HCT116 (cell line): ENCODE measurements at regions not wholly inside any gene's neighbourhood (a gene's known extent, or its start where the extent isn't known, plus 50 kb on each side); places are given as distances from the start of the nearest gene placed in this dataset.

Source experiments
- ATAC-seq: fragments of 200-7000 bp; cut with Tn5 transposase; 2 replicates; pipeline ENCODE4 v1.9.1; 2020; ENCODE audit warnings: mild to moderate bottlenecking, moderate library complexity
- BruUV-seq: library from RNA; stranded (reverse); fragments of 400-500 nt; replicated peaks from 2 replicates; lab custom pipeline; 2021; lab: Mats Ljungman, UMichigan
- CTCF ChIA-PET: fragments of 300-600 bp; sonication (Branson Sonifier 250); formaldehyde crosslinking; loops from one replicate; lab custom pipeline; 2021; ENCODE audit warnings: antibody characterized with exemption; lab: Charles Lee
- POLR2A ChIA-PET: fragments of 300-600, 350-600 bp; sonication (Branson Sonifier 250); formaldehyde crosslinking; loops from one replicate; lab custom pipeline; 2021; ENCODE audit warnings: antibody characterized with exemption; lab: Charles Lee
- RAD21 ChIA-PET, 2 experiments: fragments of 300-600 bp; sonication (Branson Sonifier 250); formaldehyde crosslinking; loops; one replicate each; lab custom pipeline; 2023; ENCODE audit warnings: low total read pairs in 2 of 2; ENCODE audit not compliant: uncharacterized antibody in 2 of 2, unreplicated experiment in 2 of 2, low non-redundant PET in 1 of 2; lab: Charles Lee
- DNase-seq: peaks from one replicate; pipeline ENCODE4 v3.0.0-alpha.2; 2010; ENCODE audit warnings: low read depth, low spot score
- H2AFZ ChIP-seq: fragments of 200-600 bp; shearing (Covaris generic), sonication (generic); 2 replicates; pipeline ENCODE4 v1.6.1; 2017; ENCODE audit warnings: low read depth, mixed run types, mixed read lengths, antibody characterized with exemption, low read length; ENCODE audit not compliant: poor library complexity, severe bottlenecking
- H3K27ac ChIP-seq: 2 replicates; pipeline ENCODE4 v1.5.1; 2012; ENCODE audit warnings: low read depth, low read length
- H3K27me3 ChIP-seq: fragments of 200-600 bp; sonication (generic); 2 replicates; pipeline ENCODE4 v1.6.1; 2016; ENCODE audit warnings: mixed run types, low read length, mixed read lengths; ENCODE audit not compliant: insufficient read depth
- H3K36me3 ChIP-seq, 2 experiments: fragments of 200-500 bp in 1 of 2; fragments of 200-600 bp in 1 of 2; sonication (Bioruptor generic) in 1 of 2; sonication (generic) in 1 of 2; 2 replicates each; pipeline versions ENCODE4 v1.5.1 to v1.6.1; 2014 to 2016; ENCODE audit warnings: low read length in 2 of 2, inconsistent platforms in 1 of 2, mixed read lengths in 1 of 2, mixed run types in 1 of 2; ENCODE audit not compliant: insufficient read depth in 2 of 2, control insufficient read depth in 1 of 2
- H3K4me1 ChIP-seq, 2 experiments: fragments of 200-600 bp in 1 of 2; sonication (generic) in 1 of 2; 2 replicates each; pipeline versions ENCODE4 v1.5.1 to v1.6.1; 2012 to 2017; ENCODE audit warnings: low read length in 2 of 2, inconsistent platforms in 1 of 2, mild to moderate bottlenecking in 1 of 2, mixed read lengths in 1 of 2, mixed run types in 1 of 2, moderate library complexity in 1 of 2; ENCODE audit not compliant: insufficient read depth in 2 of 2, control insufficient read depth in 1 of 2
- H3K4me2 ChIP-seq: fragments of 200-600 bp; sonication (generic); 2 replicates; pipeline ENCODE4 v1.6.1; 2017; ENCODE audit warnings: mixed run types, low read length, mixed read lengths
- H3K4me3 ChIP-seq, 2 experiments: fragments of 200-600 bp in 1 of 2; sonication (generic) in 1 of 2; replicated peaks in 1 of 2; 2 replicates each; pipeline ENCODE4 v1.5.1; 2011 to 2016; ENCODE audit warnings: low read length in 2 of 2, control low read depth in 1 of 2, low read depth in 1 of 2, mild to moderate bottlenecking in 1 of 2, mixed read lengths in 1 of 2, mixed run types in 1 of 2
- H3K79me2 ChIP-seq: fragments of 200-600 bp; sonication (generic); 2 replicates; pipeline ENCODE4 v1.6.1; 2017; ENCODE audit warnings: mild to moderate bottlenecking, mixed run types, low read length, moderate library complexity, mixed read lengths; ENCODE audit not compliant: insufficient read depth
- H3K9ac ChIP-seq: fragments of 200-600 bp; sonication (generic); 2 replicates; pipeline ENCODE4 v1.6.1; 2016; ENCODE audit warnings: low read length, mixed read lengths
- H3K9me2 ChIP-seq: fragments of 200-600 bp; sonication (generic), shearing (Covaris generic); 2 replicates; pipeline ENCODE4 v1.6.1; 2017; ENCODE audit warnings: mixed run types, mild to moderate bottlenecking, moderate library complexity; ENCODE audit not compliant: insufficient read depth
- H3K9me3 ChIP-seq, 2 experiments: fragments of 200-500 bp in 1 of 2; fragments of 200-600 bp in 1 of 2; sonication (Bioruptor generic) in 1 of 2; sonication (generic) in 1 of 2; 2 replicates each; pipeline ENCODE4 v1.6.1; 2014 to 2017; ENCODE audit warnings: low read length in 2 of 2, mixed read lengths in 2 of 2, inconsistent platforms in 1 of 2, low read depth in 1 of 2, mild to moderate bottlenecking in 1 of 2, mixed run types in 1 of 2, moderate library complexity in 1 of 2; ENCODE audit not compliant: control insufficient read depth in 1 of 2, insufficient read depth in 1 of 2
- H4K20me1 ChIP-seq: fragments of 200-600 bp; sonication (generic), shearing (Covaris generic); 2 replicates; pipeline ENCODE4 v1.6.1; 2017; ENCODE audit warnings: mixed run types, mild to moderate bottlenecking, moderate library complexity; ENCODE audit not compliant: insufficient read depth
- CBX3 ChIP-seq: IDR thresholded peaks from 2 replicates; pipeline ENCODE4 v1.6.1; 2012; ENCODE audit warnings: low read depth
- ELF1 ChIP-seq: IDR thresholded peaks from 2 replicates; pipeline ENCODE4 v1.6.1; 2012; ENCODE audit warnings: low read depth, borderline replicate concordance
- EZH2phosphoT487 ChIP-seq: fragments of 200-600 bp; IDR thresholded peaks from 2 replicates; pipeline ENCODE4 v1.6.1; 2018; ENCODE audit warnings: antibody characterized with exemption, borderline replicate concordance
- FOSL1 ChIP-seq: IDR thresholded peaks from 2 replicates; pipeline ENCODE4 v1.6.1; 2012; ENCODE audit warnings: low read depth
- JUND ChIP-seq: IDR thresholded peaks from 2 replicates; pipeline ENCODE4 v1.6.1; 2012
- MAX ChIP-seq: IDR thresholded peaks from 2 replicates; pipeline ENCODE4 v1.6.1; 2012
- POLR2A ChIP-seq: IDR thresholded peaks from 2 replicates; pipeline ENCODE4 v1.7.0; 2011; ENCODE audit warnings: borderline replicate concordance; ENCODE audit not compliant: insufficient read depth, insufficient read length; ENCODE audit errors: extremely low read depth
- POLR2AphosphoS5 ChIP-seq: IDR thresholded peaks from 2 replicates; pipeline ENCODE4 v1.6.1; 2011; ENCODE audit warnings: mild to moderate bottlenecking, low read depth, low read length, moderate library complexity
- RAD21 ChIP-seq: IDR thresholded peaks from 2 replicates; pipeline ENCODE4 v1.6.1; 2012; ENCODE audit warnings: low read depth, mild to moderate bottlenecking
- SIN3A ChIP-seq: IDR thresholded peaks from 2 replicates; pipeline ENCODE4 v1.6.1; 2012; ENCODE audit warnings: low read depth
- SP1 ChIP-seq: IDR thresholded peaks from 2 replicates; pipeline ENCODE4 v1.6.1; 2012; ENCODE audit warnings: low read depth
- SRF ChIP-seq: IDR thresholded peaks from 2 replicates; pipeline ENCODE4 v1.6.1; 2012; ENCODE audit warnings: low read depth
- ZBTB33 ChIP-seq: IDR thresholded peaks from 2 replicates; pipeline ENCODE4 v1.6.1; 2011; ENCODE audit warnings: mild to moderate bottlenecking, low read length, moderate library complexity; ENCODE audit not compliant: insufficient replicate concordance; ENCODE audit errors: extremely low read depth
- ZFX ChIP-seq: fragments of 450-650 bp; IDR thresholded peaks from 2 replicates; pipeline ENCODE4 v1.6.1; 2017
- ZNF274 ChIP-seq: fragments of 200-500 bp; sonication (Bioruptor generic); IDR thresholded peaks from 2 replicates; pipeline ENCODE4 v1.6.1; 2014; ENCODE audit warnings: mild to moderate bottlenecking, low read depth, low read length, inconsistent platforms
- intact Hi-C: fragments of 100-400 bp; cut with micrococcal nuclease; formaldehyde crosslinking; loops from 2 replicates; pipeline ENCODE4 v1.10.0; 2022

GRCh38 chr4:36915717-36916116, 328.8 kb upstream of the NWD2 start:
- intact Hi-C loops, result no loop called here
- Histone ChIP-seq H3K9ac (no peak overlapping the region), H3K9me2 (no peaks in the 10 kb centered on the region), H3K4me1 (no peaks in the 10 kb centered on the region), H3K27me3 (no peaks in the 10 kb centered on the region), H3K4me2 (no peak overlapping the region), H3K79me2 (no peaks in the 10 kb centered on the region), H3K9me3 (no peaks in the 10 kb centered on the region), H3K27ac (no peak overlapping the region), H4K20me1 (no peaks in the 10 kb centered on the region), H3K36me3 (no peaks in the 10 kb centered on the region), H2AFZ (no peak overlapping the region), H3K4me3 (no peak overlapping the region)
- CTCF ChIA-PET, result no interaction called here
- TF ChIP-seq ZFX (no peak), SRF (no peak), POLR2A (no peak), SP1 (no peak), ELF1 (no peak), SIN3A (no peak), CBX3 (no peak), POLR2AphosphoS5 (no peak), RAD21 (no peak), FOSL1 (no peak), JUND (no peak), ZNF274 (no peak), EZH2phosphoT487 (no peak), MAX (no peak), ZBTB33 (no peak)
- no peak for DNase-seq
- RAD21 ChIA-PET, result no interaction called here
- no TSS peak for BruUV-seq
- no peak for ATAC-seq
- POLR2A ChIA-PET, result no interaction called here
